ENCODE measurements at regions not wholly inside any gene's neighbourhood (a gene's known extent, or its start where the extent isn't known, plus 50 kb on each side); places are given as distances from the start of the nearest gene placed in this dataset.
A peak's percentile ranks its signal among the peaks of the same experiment; 100 is the strongest.
"Not testable (repeated sequence)": the region's sequence is repeated elsewhere in the genome, so short reads cannot be mapped to it uniquely, and the experiment has no call there.

DNA sequence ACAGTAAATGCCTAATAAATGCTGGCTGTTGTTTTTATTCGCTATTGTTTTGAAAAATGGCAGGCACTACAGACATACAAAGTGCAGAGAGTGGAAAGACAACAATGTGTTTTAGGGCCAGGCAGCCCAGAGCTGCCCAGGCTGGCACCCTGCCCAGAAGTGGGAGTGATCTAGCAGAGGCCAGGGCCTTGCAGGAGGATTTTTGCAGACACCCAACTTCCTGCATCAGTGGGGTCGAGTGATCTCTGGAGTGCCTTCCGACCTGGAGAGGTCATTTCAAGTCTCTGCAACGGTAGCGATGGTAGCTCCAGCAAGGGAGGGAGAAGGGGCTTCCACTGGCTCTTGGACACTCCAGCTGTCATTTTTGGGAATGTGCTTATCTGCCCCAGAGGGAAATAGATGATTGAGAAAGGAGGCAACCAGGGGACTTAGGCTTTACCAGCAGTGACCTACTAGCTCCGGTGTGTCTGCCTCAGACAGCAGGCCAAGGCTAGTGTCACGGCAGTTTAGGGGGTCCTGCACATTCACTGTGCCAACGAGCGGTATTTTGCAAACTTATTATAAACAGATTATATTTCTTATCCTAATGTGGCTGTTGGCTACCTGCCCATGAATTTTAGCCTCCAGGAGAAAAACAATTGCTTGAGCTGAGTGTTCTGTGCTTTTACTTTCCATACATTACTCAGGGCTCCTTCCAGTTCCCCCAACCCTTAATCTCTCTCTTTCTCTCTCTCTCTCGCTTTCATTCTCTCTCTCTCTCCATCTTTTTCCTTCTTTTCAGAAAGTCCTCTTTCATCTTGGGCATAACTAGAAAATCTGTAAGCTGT, 153.9 kb upstream of the PLGLB2 start:
- peak; percentile 85 for DNase-seq

DNA sequence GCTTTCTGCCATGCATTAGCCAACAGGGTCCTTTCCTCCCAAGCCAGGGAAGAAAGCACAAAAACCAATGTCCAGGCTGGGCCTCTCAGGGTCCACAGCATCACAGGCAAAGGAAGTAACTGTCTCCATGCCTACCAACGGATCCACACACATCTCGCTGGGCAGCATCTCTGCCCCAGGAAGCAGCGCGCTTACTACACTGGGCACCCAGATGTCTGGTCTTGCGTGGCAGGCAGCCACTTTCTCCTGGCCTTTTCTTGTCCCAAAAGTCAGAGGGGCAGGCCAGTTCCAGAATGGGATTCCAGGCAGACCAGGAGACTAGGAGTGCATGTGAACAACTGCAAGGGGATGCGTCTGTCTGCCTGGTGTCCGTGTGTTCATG, 153.3 kb upstream of the PLGLB2 start:
- DNase-seq, result not testable (repeated sequence)

DNA sequence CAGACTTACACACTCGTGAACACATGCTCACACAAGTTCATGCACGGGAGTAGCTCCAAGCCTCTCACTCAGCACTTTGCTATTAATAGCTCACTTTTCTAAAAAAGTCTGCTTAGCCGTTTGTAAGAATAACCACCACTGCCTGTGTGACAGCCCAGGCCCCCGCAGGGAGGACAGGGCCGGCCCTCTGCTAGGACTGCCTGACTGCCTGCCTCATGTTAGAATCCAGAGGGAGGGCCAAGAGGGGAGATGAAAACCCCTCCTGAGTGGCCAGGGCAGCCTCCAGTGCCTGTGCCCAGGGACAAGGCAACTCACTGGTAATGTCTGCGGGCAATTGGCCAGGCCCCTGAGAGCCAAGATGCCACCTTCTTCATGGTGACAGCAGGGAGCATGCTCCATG, 152.9 kb upstream of the PLGLB2 start:
- peak; percentile 47 for DNase-seq

DNA sequence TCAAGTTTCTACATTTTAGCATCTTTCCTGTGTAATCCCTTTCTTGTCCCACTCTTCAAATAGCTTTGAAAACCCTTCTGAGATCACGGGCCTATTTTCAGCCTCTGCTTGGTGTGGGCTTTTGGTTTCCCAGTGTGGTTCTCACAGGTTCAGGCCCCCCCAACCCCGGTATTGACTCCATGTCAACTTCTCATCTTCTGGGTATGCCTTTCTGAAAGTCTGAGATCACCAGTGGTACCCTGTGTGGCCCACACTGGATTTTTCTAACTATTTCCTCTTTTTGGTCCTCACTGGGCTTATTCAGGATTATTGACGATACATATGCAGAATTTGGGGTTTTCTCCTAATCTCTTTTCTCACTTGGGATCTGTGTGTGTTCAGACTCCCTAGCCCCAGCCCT, 146.9 kb upstream of the PLGLB2 start:
- DNase-seq, result not testable (repeated sequence)

DNA sequence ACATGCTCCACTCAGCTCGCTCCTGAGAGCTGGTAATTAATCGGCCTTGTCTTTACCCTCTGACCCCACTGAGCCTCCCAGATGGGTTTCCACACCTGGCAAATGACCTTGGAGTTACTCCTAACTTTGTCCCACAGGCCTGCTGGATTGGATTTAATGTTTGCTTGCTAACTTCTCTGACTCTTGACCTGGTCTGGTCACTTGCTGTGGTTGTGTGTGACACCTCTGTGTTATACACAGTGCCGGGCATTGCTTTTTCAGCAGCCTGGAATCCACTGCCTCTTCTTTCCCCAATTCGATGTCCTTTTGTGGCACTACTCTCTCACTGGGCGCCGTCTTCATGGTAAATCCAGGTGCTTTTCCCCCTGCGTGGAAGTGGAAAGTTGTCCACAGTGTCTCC, 145.8 kb upstream of the PLGLB2 start:
- DNase-seq, result not testable (repeated sequence)

DNA sequence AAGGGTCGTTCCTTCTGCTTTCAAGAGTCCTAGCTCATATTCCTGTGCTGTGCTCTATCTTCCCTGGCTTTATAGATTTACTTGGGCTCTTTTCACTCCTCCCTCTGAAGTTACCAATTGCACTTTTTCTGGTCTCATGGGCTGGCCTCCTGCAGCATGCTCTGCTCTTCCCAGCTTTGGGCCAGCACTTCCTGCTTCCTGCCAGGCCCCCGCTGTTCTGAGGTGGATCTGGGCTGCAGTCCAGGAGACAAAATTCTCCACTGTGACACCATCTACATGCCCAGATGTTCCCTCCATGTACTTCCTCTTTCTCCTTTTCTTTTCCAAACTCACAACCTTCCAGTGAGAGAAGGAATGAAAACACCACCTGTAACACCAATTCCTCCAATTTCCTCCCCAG, 145.2 kb upstream of the PLGLB2 start:
- not testable (repeated sequence) for DNase-seq

DNA sequence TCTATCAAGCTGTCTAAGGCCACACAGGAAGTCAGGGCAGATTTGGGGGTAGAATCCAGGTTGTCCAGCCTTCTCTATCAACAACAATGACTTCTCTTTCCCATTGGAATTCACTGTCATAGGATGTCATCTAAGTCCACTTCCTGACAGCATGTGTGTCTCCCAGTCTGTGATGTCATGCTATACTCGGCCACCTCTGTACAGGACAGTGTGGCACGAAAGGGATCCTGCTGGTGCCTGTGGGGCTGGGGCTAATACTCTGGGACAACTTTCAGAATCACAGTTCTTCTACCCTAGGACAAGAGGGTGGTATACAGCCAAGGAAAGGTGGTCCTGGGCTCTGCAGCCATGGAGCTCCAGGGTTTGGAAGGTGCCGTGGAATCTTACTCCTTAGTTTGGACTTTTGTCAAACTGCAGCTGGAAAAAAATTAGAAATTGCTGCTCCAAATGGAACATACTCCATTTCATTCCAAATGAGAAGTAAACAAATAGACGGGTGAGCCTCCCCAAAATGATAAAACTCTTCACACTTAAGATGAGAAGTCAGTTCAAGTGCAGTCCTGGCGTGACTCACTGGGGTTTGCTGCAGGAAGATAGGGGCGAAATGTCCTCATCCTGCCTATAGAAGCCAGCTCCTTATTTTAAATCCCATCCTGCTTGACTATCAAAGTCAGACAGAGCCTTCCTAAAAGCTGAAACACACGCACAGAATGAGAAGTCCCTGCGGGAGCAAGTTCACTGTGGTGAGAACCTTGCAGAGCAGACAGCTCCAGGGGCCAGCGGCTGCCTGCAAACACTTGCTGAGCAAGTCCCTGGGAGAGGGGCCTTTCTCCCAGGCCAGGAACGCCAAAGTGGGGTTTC, 144.2 kb upstream of the PLGLB2 start:
- peak; percentile 77 for DNase-seq

DNA sequence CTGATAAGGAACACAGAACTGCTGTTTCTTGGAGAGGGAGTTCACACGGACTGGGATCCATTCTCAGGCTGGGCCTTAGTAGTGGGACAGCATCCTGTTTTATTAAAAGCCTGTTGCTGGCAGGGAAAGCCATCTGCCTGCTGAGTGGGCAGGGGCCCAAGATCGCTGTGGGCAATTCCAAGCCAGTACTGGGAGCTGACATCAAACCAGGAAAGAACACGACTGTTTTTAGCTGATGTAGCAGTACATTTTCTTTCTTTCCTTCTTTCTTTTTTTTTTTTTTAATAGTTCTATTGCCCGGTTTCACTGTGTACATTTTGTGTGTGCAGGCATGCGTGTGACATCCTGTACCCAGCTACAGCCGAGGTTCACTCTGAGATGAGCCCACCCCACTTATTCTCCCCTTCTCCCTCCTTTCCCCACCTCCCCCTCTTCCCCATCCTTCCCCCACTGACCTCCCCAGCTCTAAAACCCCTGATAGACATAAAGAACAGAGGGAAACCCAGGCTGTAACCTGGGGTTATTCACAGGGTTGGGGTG, 143.5 kb upstream of the PLGLB2 start:
- peak; percentile 8 for DNase-seq

DNA sequence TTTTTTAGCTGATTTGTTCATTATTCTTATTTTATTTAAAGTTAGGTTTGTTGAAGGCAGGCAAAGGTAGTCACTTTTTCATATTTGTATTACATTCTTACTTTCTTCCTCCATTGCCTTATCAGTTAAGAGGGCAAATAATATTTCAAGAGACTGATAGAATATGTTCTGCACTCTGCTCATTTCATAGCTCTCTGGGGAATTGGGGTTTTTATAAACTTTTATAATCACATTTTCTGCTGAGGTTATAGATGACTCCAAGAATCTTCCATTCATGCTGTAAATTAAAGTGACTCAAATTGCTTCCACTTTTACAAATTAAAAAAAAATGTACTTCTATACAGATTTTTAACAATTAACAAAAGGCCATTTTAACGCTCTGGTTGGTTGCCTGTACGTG, 142.9 kb upstream of the PLGLB2 start:
- peak; percentile 0 for DNase-seq

DNA sequence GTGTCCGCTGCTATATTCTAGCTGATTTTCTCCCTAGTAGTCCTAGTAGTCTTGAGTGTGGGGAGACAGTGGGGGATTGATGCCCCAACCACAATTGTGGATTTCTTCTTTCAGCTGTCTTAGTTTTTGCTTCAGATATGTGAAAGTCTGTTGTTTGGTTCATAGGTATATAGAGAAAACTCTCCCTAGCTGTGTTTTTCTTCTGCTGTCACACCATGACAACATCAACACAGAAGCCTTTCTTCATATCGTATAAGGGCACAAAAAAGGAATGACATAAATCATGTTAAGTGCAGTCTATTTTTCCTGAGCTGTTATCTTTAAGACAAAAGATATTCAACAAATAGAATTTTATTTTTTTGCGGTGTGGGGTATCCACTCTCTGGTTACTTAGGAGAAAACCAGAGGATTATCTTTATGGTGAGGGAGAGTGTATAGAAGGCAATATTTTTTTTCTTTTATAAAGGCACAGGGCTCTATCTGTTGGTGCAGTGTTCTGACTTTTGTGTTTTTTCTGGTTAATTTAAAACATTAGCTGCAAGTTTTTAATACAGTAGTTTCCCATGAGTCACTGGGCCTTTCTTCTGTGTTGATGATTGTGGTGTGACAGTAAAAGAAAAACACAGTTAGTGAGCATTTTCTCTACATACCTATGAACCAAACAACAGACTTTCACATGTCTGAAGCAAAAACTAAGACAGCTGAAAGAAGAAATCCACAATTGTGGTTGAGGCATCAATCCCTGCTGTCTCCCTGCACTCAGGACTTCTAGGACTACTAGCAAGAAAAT, 139.3 kb upstream of the PLGLB2 start:
- DNase-seq, result not testable (repeated sequence)

DNA sequence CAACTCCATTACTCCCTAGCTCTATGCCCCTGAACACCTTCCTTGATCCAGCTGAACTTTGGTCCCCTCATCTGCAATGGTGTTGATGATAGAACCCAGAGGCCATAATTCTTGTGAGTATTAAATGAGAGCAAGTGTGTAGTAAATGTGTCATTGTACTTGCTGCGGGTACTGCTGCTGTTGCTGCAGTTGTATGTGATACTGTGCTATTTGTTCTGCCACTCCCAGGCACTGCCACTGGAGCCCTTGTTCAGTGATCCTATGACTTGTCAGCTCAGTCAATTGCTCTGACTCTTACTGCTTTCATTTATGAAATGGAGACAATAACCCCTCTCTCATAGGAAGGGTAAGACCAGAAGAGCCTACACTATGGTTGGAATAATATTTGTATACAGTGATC, 136.9 kb upstream of the PLGLB2 start:
- DNase-seq, result not testable (repeated sequence)

DNA sequence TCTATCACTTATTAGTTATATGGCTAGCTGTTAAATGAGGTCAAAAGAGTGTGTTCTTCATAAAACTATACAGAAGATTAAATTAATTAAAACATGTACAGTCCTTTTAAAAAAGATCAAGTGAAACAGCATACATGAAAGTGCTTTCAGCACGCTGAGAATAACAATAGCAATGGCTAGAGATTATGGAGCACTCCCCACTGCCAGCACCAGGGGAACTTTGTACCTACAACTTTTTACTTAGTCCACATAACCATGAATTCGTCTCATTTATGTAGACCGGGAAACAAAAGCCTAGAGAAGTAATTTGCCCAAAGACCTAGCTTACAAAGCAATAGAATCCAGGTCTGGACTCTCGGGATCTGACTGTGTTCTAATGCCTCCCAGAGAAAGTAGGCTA, 136.5 kb upstream of the PLGLB2 start:
- not testable (repeated sequence) for DNase-seq

DNA sequence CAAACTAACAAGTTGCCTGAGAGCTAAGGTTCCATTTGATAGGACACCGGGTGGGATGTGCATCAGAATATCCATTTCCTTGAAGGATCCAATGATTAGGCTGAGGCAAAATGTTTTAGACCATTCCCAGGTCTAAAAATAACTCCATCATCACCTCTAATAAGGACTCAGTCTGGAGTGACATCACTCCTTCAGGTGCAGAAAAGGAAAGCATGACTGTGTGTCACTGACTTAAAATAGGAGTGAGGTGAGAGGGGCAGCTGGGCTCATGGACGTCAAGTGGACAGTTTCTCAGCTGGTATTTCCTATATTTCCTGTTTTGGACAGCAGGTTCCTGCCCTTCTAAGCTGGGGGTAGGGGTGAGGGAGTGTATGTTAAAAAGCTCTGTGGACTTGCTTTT, 135.9 kb upstream of the PLGLB2 start:
- not testable (repeated sequence) for DNase-seq

DNA sequence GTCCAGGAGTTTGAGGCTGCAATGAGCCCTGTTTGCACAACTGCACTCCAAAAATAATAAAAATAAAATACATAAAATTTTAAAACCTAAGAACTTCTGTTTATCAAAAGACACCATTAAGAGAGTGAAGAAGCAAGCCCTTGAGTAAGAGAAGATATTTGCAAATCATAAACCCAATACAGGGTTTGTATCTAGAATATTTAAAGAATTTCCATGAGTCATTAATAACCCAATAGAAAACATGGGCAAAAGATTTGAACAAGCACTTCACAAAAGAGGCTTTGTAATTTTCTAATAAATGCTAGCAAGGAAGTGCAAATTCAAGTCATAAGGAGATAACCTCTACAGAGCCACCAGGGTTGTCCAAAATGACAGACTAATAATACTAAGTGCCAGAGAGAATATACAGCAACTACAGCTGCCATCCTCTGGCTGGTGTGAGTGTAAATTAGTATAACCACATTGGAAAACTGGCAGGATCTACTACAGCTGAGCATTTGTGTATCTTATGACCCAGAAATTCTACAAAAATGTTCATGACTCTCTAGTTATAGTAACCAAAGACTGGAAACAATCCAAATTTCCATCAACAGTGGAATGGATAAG, 133.0 kb upstream of the PLGLB2 start:
- DNase-seq, result not testable (repeated sequence)

DNA sequence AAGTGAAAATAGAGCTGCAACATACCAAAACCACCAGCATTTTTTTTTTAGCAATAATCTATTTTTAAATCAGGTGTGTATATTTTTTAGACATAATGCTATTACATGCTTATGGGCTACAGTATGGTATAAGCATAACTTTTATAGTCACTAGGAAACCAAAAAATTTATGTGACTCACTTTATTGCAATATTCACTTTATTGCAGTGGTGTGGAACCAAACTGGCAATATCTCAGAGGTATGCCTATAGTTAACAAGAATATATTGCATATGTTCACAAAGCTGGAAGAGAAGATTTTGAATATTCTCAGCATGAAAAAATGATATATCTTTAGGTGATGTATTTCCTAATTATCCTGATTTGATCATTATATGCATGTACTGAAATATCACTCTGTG, 128.8 kb upstream of the PLGLB2 start:
- DNase-seq, result not testable (repeated sequence)

DNA sequence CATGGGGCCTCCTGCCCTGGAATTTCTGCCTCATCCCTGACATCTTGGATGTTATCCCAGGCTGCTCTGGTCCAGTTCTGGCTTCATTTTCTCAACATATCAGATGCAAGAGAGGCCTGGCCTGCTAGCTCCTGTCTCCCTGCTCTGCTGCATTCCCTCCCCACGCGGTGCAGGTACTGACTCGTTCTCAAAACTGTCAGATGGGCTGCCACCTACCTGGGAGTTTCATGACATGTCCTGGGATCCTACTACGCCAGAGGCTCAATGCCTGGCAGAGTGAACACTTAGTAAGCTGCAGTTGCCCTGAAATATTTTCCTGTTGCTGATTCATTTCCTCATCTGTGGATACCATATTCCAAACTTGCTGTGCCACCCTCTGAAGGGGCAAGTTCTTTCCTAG, 126.7 kb upstream of the PLGLB2 start:
- not testable (repeated sequence) for DNase-seq

DNA sequence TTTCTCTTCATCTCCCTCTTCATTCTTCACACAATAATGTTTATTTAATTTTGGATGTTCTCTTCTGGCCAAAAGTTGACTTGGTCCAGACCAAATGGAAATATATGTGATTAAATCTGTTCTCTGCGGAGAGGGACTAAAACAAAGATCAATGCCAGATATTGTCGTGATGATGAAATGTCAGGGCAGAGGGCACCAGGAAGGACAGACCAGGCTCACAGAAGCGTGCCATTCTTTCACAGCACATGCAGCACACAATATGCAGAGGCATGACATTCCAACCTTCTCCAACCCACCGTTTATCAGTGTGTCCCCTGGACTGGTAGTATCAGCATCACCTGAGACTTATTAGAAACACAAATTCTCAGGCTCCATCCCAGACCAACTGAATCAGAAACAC, 125.2 kb upstream of the PLGLB2 start:
- not testable (repeated sequence) for DNase-seq

DNA sequence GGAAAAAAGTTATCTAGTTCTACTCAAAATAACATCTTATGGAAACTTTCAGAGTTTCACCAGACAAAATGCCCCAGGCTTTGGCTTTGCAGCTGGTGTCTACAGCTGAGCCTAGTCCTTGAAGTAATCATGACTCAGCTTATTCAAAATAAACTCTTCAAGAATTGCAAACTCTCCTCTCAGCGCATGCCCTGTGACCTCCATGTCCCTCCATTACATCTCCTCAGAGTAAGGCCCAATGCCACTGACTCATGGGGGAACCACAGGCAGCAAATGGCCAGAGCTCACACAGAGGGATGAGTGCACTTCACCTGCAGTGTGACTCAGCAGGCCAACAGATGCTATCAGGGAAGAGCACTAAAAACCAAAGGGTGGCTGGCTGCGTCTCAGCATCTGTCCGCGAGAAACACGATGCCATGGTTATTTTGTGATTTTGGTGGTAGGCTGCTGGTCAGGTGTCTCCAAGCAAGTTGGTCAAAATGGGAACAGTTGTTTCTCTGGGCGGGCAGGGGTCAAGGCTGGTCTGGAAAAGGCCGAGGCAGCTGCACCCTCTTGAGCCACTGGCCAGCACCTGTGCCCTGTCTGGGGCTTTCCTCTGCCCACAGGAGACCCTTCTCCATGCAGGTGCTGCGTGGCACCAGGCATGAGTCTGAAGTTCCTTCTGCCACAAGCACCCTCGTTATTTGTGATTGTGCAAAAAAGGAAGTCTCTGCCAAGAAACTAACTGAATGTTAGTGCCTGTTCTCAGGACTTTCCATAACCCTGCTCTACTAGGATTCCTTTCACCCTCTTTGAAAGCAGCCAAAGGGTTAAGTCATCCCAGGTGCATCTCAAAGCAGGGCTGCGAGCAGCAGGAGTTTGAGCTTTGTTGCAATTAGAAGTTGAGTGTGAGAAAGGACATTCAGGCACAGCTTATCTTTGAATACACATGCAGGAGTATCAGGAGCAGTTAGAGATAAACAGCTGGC, 118.1 kb upstream of the PLGLB2 start:
- peak; percentile 58 for DNase-seq

DNA sequence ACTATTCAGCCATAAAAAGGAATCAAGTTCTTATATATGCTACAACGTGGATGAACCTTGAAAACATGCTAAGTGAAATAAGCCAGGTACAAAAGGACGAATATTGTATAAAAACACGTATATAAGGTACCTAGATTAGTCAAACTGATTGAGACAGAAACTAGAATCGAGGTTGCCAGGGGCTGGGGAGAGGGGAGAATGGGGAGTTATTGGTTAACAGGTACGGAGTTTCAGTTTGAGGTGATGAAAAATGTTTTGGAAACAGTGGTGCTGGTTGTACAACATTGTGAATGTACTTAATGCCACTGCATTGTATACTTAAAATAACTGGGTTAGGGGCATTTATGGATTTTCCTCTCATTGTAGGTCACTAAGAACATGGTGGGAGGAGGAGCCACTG, 117.0 kb upstream of the PLGLB2 start:
- DNase-seq, result not testable (repeated sequence)

DNA sequence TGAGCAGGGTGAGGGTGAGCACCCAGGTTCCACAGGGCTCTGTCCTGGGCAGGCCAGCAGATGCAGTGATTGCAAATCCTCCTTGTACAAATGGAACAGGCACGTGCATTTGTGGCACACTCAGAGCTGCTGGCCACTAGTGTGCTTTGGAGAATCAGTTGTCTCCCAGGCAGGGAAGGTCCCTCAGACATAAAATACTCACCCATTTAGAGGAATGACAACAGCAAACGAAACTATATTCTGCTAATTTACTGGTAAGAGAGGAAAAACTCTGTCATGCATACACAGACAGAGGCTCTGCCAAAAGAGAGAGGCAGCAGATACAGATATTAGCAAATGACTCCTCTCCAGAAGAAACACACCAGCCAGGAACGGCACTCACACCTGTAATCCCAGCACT, 116.5 kb upstream of the PLGLB2 start:
- DNase-seq, result not testable (repeated sequence)

All from hematopoietic multipotent progenitor cell treated with erythropoietin and hydrocortisone succinate and interleukin-3 and kit ligand, for 4 days (in vitro differentiated cells).